ENCODE measurements at regions not wholly inside any gene's neighbourhood (a gene's known extent, or its start where the extent isn't known, plus 50 kb on each side); places are given as distances from the start of the nearest gene placed in this dataset.

DNA sequence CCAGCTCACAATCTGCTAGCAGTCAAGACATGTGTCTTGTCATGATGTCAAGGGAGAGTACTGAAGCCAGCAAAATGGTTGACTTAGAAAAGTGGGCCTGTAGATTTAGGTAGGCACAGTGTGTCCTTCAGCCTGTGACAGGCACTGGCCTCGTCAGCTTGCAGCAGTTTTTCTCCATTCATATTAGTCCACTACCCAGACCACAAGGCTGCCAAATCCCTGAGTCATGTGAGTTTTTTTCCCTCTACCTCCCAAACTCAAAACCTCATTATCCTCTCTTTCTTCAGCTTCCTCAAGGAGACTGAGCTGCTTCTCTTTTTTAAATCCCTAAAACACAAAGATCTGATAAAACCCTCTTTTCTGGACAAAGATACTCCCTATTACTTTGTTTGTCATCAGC is 102.6 kb upstream of the HS3ST3A1 start:
- TF ChIP-seq, protein P1, sequence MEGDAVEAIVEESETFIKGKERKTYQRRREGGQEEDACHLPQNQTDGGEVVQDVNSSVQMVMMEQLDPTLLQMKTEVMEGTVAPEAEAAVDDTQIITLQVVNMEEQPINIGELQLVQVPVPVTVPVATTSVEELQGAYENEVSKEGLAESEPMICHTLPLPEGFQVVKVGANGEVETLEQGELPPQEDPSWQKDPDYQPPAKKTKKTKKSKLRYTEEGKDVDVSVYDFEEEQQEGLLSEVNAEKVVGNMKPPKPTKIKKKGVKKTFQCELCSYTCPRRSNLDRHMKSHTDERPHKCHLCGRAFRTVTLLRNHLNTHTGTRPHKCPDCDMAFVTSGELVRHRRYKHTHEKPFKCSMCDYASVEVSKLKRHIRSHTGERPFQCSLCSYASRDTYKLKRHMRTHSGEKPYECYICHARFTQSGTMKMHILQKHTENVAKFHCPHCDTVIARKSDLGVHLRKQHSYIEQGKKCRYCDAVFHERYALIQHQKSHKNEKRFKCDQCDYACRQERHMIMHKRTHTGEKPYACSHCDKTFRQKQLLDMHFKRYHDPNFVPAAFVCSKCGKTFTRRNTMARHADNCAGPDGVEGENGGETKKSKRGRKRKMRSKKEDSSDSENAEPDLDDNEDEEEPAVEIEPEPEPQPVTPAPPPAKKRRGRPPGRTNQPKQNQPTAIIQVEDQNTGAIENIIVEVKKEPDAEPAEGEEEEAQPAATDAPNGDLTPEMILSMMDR (conservative IDR thresholded peaks at IDR 0.05), result no peak
- no peak for TF ChIP-seq ZFX (IDR thresholded peaks at IDR 0.05)

Measured in C4-2B (cell line).